HG02623 (cell line): ENCODE measurements at regions not wholly inside any gene's neighbourhood (a gene's known extent, or its start where the extent isn't known, plus 50 kb on each side); places are given as distances from the start of the nearest gene placed in this dataset.

Experiments
- ATAC-seq: cut with Tn5 transposase; IDR thresholded peaks from one replicate; pipeline ENCODE4 v1.9.1; 2021; ENCODE audit warnings: moderate library complexity; ENCODE audit not compliant: unreplicated experiment

DNA sequence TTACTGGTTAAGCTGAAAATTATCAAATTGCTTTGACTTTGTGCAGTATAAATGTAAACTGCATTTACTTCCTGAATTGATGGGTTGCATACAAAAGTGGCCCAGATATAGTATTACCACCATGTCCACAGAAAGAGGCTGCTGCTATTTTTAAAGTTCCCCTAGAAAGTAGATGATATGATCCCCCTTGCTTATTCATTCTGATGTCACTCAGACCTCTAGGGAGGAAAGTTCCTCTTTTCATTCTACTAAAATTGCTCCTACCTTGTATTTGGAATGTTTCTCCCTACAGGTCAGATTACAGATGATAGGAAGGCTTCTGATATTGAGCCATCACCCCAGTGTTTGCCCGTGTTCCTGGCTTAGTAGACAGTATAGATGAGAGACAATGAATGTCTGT lies 247.6 kb upstream of the TNP1 start:
- no peak for ATAC-seq

DNA sequence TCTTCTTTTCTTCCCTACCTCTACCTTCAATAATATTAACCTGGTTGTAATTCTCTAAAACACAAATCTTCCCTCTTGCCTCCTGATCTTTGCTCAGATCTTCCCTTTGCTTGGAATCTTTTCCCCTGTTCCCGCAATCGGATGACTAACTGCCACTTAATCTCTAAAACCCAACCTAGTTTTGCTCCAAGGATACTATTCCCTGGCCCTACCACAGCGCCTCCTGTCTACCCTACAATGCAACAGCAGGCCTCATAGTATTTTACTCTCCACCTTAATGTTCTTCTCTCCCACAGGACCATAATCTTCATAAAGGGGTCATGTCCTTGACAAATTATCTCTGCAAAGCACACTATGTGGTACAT lies 246.8 kb upstream of the TNP1 start:
- no peak for ATAC-seq

DNA sequence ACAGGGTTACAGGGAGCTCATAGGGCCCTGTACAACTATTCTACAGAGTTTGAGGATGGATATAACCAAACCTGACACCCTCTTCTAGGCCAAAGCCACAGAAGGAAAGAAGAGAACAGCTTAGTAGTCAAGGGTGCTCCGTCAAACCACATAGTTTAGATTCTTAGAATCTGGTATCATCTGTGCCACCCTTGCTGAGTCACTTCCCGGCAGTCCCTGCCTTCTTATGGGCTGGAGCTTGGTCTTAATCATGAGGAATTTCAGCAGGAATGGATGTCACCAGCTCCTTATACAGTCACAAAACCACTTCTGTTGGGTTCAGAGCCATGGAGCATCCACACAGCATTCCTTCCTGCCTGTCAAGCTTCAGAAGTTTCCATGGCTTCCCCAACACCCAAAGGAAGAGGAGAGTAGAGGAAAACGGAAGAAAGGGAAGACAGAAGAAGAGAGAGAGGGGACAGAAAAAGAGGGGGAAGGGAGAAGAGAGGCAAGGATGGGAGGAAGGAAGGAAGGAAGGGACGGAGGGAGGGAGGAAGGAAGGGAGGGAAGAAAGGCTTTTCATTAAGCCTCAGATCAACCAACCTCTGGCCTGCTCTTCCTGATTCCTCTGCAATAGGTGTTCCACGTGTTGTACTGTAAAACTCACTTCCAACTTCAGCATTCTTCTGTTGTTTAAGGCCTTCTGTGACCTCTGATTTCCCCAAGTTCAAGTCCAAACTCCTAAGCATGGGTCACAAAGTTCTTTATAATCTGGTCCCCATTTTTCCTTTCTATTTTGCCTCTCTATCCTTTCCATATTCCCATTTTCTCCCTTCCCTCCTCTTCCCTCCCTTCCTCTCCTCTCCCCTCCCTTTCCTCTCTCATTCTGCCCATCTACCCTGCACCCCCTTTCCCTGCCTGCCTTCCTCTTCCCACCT lies 246.1 kb upstream of the TNP1 start:
- no peak for ATAC-seq

DNA sequence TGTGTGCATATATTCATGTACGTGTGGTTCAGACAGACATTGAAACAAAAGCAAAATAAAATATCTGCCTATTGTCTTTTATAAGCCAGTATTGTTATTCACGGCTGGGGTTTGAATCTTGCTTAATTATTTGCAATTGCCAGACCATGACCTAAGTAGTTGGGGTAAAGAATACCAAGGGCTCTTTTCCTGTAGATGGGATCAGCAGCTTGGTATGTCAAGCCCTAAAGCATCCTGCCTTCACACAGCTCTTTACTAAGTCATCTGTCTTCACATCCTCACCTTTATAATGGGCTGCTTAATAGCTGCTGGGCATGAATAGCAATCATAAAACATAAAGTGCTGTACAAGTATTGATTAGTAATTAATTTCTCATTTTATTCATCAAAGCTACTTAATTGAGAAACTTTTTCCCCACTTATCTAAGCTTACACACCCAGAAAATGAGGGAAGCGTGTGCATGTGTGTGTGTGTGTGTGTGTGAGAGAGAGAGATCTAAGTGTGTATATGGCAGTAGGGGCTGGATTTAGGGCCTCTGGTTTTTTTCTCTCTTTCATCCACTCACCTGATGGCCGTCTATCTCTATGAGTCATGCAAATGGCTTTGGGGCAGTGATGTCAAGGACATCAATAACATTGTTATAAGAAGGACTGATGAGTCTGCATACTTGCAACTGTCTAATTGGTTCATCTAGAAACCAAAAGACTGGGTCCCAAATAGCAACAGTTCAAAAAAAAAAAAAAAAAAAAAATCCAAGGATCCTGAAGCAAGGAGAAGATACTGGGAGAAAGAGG lies 244.1 kb upstream of the TNP1 start:
- no peak for ATAC-seq

DNA sequence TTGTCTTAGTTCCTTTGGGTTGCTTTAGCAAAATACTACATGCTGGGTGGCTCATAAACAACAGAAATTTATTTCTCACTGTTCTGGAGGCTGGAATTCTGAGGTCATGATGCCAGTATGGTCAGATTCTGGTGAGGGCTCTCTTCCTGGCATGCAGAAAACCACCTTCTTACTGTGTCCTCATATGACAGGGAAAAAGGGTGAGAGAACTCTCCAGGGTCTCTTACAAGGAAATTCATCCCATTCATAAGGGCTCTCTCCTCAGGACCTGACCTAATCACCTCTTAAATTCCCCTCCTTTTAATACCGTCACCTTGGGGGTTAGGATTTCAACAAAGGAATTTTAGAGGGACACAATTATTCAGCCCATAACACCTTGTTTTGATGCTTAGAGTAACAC lies 243.1 kb upstream of the TNP1 start:
- ATAC-seq: no peak

DNA sequence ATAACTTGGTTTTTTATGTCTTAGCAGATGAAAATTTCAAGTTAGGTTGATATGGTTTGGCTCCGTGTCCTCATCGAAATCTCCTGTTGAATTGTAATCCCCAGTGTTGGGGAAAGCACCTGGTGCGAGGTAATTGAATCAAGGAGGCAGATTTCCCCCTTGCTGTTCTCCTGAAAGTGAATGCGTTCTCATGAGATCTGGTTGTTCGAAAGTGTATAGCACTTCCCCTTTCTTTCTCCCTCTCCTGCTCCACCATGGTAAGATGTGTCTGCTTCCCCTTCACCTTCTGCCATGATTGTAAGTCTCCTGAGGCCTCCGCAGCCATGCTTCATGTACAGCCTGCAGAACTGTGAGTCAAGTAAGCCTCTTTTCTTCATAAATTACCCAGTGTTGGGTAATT lies 242.1 kb upstream of the TNP1 start:
- peak; percentile 60 for ATAC-seq

DNA sequence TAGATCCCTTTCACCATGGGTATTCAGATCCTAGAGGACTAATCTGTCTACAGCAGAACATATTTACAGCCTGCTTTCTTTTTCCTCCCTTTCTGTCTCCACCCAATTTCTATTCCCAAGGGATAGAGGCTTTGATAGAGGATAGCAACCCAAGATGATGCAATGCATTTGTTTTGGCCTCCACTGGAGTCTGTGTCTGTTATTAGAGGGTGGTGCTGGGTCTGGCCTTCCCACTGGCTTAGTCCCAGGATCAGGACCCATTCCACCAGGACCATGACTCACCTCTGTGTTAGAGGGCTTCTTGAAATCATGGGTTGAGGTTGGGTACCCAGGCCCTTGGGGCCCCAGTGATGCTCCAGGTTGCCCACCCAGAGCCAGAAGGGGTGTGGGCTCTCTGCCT lies 239.7 kb upstream of the TNP1 start:
- no peak for ATAC-seq

DNA sequence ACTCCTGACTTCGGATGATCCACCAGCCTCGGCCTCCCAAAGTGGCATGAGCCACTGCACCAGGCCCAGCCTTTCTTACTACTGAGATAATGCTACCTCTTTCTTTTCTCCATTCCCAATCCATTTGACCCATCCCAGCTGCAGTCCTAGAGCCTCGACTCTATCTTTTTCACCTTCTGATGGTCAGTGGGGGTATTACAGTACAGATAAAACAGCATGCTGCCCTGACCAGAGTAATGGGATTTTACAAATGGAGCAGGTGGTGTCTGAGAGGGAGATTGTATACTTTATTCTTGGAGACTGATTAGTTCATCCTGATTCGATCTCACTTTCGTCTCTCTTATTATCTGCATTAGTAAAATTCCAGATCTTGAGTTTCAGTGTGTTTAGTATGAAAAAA lies 238.6 kb upstream of the TNP1 start:
- no peak for ATAC-seq

DNA sequence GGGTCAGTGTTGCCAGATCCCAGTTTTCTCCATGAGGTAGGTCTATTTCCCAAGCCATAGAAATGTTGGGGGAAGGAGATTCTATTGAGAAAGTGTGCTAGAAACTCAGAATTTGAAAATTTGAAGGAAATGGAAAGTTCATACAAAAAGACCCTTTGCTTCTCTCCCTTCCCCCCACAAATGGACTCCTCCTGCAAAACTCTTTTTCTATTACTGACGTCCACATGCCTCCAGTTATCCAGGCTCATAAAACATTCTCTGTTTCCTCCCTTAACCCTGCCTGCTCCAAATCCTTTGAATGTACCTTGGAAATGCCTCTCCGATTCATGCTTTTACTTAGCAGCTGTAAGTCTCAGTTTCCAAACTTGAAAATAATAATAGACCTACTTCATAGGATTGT lies 237.5 kb upstream of the TNP1 start:
- no peak for ATAC-seq

DNA sequence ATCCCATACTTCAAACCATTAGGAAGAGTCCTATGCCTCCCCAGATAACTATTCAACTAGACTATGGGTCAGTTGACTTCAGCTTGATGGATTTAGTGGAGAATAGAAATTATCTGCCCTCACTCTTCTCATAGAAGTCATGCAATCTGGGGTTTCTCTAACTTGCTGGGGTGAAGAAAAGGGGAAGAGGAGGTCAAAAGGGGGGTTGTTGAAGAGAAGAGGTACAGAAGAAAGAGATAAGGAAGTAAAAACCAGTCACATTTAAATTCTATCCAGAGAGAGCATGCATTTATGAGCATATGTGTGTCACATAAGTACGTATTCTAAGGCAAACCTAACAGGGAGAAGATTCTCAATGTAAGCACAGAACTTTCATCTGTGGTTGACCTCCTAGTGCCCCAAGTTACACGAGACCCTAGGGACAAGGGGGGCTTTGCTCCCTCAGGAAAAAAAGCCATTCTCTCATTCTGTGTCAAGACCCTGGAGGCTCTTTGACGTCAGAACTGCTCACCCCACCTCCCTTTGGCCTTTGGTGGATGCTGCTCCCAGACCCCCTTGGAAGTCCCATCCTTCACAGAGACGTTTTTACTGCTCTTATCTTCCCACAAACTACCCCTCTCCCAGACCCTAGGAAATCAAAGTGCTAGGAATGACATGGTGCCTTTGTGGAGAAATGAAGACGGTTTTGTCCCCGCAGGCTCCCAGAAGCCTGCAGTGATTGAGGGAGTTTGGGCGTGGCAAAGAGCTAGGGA lies 236.8 kb upstream of the TNP1 start:
- ATAC-seq: no peak

DNA sequence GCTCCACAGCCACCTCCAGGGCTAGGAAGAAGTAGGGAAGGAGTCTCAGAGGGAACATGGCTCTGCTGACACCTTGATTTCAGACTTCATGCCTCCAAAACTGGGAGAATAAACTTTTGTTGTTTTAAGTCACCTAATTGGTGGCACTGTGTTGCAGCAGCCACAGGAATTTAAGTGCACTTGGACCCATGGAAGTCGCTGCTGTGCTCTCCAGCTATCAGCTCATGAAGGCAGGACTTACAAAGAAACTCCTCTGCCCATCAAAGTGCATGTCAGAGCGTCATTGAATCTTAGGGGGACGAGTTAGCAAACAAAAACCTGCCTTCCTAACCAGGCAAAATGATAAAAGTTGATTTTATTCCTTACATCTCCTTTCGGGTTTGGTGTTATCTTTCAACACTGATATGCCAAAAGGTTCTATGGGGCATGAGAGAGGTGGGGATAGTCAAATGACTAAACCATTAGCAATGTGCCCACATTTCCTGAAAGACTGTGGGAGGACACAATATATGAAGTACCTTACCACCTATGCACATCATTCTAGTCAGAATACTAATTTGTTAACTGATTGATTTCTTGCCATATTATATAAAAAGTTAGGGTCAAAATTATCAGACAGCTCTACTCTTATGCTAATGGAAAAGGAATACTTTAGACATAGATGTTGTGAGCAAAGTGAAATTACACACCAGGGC lies 235.8 kb upstream of the TNP1 start:
- no peak for ATAC-seq

DNA sequence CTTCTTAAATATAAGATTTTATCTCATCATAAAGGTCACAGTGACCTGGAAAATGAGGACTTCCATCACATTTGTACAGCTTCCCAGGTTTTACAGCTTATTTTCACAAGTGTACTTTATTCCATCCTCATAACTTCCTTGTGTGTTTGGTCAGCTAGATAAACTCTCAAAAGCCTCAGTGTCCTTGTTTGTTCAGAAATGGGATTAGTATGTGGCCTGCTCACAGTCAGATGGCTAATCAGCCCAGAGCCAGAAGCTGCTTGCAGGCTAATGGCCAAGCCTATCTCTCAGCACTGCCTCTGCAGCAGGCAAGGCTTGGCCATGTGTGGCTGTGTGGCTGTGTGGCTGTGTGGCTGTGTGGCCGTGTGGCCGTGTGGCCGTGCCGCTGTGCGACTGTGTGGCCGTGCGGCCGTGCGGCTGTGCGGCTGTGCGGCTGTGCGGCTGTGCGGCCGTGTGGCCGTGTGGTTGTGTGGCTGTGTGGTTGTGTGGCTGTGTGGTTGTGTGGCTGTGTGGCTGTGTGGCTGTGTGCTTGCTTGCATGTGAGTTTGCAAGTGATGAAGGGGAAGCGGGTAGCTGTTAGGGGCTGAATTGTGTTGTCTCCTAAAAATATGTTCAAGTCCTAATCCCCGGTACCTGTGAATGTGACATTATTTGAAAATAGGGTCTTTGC lies 233.0 kb upstream of the TNP1 start:
- no peak for ATAC-seq

DNA sequence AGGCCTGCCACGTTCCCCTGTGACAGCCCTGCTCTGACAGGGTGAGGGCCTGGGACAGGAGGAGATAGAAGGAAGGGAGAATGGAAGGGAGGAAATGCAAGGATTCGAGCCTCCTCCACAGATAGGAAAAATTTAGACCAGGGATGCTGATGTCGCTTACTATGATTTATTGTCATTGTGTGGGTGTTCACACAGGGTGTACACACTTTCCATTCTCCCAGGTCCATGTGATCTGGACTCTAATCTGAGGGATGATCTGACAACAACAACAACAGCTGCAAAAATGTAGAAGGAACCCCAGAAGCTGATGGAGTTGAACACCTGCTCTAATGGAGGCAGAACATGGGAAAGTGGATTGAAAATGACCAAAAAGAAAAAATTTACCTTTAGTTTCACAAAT lies 231.7 kb upstream of the TNP1 start:
- no peak for ATAC-seq

DNA sequence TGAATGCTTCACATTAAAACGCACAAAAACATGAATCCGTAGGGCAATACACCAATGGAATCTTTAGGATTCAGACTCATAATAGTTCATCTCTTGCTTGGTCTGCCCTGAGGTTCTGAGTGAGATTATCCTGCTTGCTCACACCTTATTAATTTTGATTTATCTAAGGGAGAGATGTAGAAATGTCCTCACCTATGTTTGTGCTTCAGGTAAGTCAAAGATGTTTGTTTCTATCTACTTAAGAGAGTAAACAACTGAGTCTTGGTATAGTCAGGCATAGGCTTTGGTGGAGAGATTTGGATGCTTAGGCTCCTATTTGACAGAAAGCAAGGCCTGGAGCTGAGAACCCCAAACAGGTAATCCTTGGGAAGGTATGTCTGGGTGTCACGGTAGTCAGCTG lies 231.0 kb upstream of the TNP1 start:
- ATAC-seq: no peak

DNA sequence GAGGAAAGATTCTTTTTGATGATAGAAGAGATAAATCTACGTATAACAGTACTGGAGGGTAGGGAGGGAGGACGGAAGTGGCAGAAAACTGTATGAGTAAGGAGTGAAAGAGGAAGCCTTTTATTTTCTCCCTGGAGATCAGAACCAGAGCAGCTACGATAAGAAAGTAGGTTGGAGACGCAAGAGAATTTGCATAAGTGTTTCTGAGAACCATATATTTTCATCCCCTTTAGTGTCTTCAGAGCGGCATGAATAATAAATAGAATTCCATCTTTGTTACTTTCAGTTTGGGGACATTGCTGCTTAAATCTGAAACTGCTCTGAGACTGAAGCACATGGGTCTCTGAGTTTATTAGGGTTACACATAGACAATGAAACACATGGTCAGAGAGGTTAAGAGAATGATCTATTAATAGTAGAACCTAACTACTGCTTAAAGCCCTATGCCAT lies 230.2 kb upstream of the TNP1 start:
- peak; percentile 77 for ATAC-seq

DNA sequence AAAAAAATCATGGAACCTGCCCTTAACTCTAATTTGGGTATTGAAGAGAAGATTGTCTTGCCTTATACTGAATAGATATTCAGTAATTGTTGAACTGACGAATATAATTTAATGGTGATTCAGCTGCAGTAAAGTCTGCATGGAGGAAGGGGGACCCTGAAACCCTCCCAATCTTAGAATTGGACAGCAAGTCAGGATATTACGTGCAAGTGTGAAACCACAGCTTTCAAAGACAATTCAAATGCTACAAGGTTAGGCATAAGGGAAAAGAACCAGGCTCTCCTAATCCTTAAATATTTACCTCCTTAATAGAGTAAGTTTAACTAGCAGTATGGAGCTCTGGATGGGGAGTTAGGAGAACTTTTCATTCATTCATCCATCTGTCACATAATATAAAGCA lies 226.9 kb upstream of the TNP1 start:
- no peak for ATAC-seq

DNA sequence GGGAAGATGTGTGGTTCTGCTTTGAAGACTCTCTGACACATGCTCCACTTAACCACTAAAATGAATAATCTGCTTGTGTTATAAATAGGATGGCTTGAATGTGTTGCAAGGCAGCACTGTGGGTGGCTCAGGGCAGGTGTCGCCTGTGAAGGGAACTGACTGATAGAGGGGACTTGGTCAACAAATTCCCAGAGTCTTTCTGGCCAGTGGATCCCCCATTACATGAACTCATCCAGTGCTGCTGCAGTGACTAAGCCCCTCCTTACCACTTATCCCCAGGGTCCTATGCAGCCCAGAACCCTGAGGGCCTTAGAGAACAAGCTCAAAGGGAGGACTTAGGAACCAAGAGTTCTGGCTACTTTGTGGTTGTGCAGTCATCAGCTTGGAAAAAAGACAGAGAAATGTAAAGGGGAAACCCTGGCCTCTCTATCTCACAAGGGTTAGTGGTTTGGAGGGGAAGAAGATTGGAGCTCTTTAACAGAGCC lies 226.2 kb upstream of the TNP1 start:
- no peak for ATAC-seq

DNA sequence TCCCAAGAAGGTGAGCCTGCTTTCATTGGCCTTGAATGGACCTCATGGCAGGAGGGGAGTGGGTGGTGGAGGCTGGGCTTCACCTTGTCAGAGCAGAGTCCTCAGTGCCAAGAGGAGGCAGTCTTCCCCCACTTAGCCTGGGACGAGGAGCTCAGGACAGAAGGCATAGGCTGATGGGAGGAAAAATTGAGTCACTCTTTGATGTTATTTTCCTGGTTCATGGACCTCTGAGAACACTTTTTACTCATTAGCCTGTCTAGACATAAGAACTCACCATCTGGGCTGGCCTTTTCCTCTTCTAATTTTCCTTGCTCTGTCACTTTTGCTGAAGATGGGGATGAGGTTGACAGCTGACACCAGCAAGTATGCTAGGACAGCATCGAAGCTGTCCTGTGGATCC lies 225.7 kb upstream of the TNP1 start:
- no peak for ATAC-seq

DNA sequence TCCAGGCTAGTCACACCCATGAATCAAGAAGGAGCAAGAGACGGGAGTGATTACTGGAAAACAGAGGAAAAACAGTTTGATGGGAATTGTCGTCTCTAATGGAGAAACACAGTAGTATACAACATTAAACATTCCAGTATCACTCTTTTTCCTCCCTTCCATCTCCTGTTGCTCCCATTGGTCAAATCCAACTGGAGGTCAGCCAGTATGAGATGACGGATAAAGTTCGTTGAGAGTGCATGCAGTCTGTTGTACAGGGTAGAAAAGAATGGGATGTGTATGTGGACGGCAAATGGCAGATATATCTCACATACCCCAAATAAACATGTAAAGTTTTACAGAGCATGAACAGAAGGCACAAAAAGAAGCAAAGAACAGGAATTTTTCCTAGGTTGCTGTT lies 221.9 kb upstream of the TNP1 start:
- no peak for ATAC-seq

DNA sequence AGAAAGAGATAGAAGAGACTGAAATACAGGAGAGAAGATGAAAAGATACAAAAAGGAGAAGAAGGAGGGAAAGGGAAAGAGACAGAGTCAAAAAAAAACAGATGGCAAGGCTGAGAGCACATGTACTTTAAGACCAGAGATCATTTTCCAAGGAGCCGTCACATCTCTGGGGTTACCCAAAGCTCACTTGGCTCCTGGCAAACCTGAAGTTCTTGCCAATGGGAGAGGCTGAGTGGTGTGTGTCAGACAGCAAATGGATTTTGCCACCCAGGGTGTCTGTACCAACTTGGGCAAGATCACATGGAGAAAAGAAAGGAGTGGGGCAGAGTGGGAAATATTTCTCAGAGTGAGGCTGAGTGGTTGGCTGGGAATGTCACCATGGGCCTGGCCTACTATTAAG lies 219.3 kb upstream of the TNP1 start:
- no peak for ATAC-seq
